ENCODE measurements at regions not wholly inside any gene's neighbourhood (a gene's known extent, or its start where the extent isn't known, plus 50 kb on each side); places are given as distances from the start of the nearest gene placed in this dataset.
"Not testable (repeated sequence)": the region's sequence is repeated elsewhere in the genome, so short reads cannot be mapped to it uniquely, and the experiment has no call there.

GRCh38 chr5:87777877-87778276 lies 365.1 kb upstream of the CCNH start:
- CTCF ChIA-PET, result interaction anchor here (1.0 to 7.9 kb wide), 4 partner anchors 902 to 947 kb away, joined by 3 to 201 read pairs (median 64); no protein-coding TSS in a partner anchor
- POLR2A ChIA-PET, result no interaction called here
- DNase-seq (ENCODE audit: low read depth, low spot score), result no peak
- H3K4me3 ChIP-seq (ENCODE audit: low read depth, low read length), result no peak overlapping the region
- TF ChIP-seq CTCF (IDR thresholded peaks at IDR 0.05; ENCODE audit: insufficient read depth, low read length, missing control alignments), result no peak

GRCh38 chr5:87776785-87777184 lies 364.1 kb upstream of the CCNH start:
- no peak for DNase-seq (ENCODE audit: low read depth, low spot score)
- CTCF ChIA-PET, result interaction anchor here (7.3 to 7.9 kb wide), 2 partner anchors 916 to 948 kb away, joined by 125 to 201 read pairs; no protein-coding TSS in a partner anchor
- no peak for TF ChIP-seq CTCF (IDR thresholded peaks at IDR 0.05; ENCODE audit: insufficient read depth, low read length, missing control alignments)
- POLR2A ChIA-PET, result no interaction called here
- no peak overlapping the region for H3K4me3 ChIP-seq (ENCODE audit: low read depth, low read length)

- CTCF ChIA-PET, result interaction anchor here (7.9 kb wide), 1 partner anchor 949 kb away, joined by 201 read pairs; no protein-coding TSS in a partner anchor
- DNase-seq (ENCODE audit: low read depth, low spot score); H3K4me3 ChIP-seq (ENCODE audit: low read depth, low read length); POLR2A ChIA-PET: not testable (repeated sequence)
These were observed 363.6 kb upstream of the CCNH start for GRCh38 chr5:87776302-87776701.

- TF ChIP-seq CTCF (IDR thresholded peaks at IDR 0.05; ENCODE audit: insufficient read depth, low read length, missing control alignments), result no peak
- H3K4me3 ChIP-seq (ENCODE audit: low read depth, low read length), result no peak overlapping the region
- CTCF ChIA-PET, result interaction anchor here (1.4 to 2.4 kb wide), 2 partner anchors 906 to 915 kb away, joined by 3 to 8 read pairs; no protein-coding TSS in a partner anchor
- DNase-seq (ENCODE audit: low read depth, low spot score), result no peak
- POLR2A ChIA-PET, result no interaction called here
These were observed 362.5 kb upstream of the CCNH start for GRCh38 chr5:87775228-87775627.

- CTCF ChIA-PET, result interaction anchor here (1.4 to 2.4 kb wide), 2 partner anchors 907 to 916 kb away, joined by 3 to 8 read pairs; no protein-coding TSS in a partner anchor
- POLR2A ChIA-PET, result no interaction called here
- no peak for TF ChIP-seq CTCF (IDR thresholded peaks at IDR 0.05; ENCODE audit: insufficient read depth, low read length, missing control alignments)
- no peak for DNase-seq (ENCODE audit: low read depth, low spot score)
- H3K4me3 ChIP-seq (ENCODE audit: low read depth, low read length), result no peak overlapping the region
These were observed 362.1 kb upstream of the CCNH start for GRCh38 chr5:87774804-87775203.

- no peak overlapping the region for H3K4me3 ChIP-seq (ENCODE audit: low read depth, low read length)
- ChIA-PET POLR2A (no interaction called here), CTCF (interaction anchor here (1.2 to 3.8 kb wide), 2 partner anchors 11 to 920 kb away, joined by 6 to 22 read pairs; no protein-coding TSS in a partner anchor)
- no peak for DNase-seq (ENCODE audit: low read depth, low spot score)
- TF ChIP-seq CTCF (IDR thresholded peaks at IDR 0.05; ENCODE audit: insufficient read depth, low read length, missing control alignments), result no peak
These were observed 357.9 kb upstream of the CCNH start for GRCh38 chr5:87770601-87771121.
